ENCODE measurements at regions not wholly inside any gene's neighbourhood (a gene's known extent, or its start where the extent isn't known, plus 50 kb on each side); places are given as distances from the start of the nearest gene placed in this dataset.

GRCh38 chr1:5693568-5693967 is 298.7 kb downstream of the NPHP4 start:
- no peak overlapping the region for H3K27ac Mint-ChIP-seq (ENCODE audit: unreplicated experiment)
- H3K36me3 Mint-ChIP-seq (ENCODE audit: insufficient read depth, unreplicated experiment): no peaks in the 10 kb centered on the region
- no TSS peak for BruUV-seq (replicated peaks)
- no peaks in the 10 kb centered on the region for H3K9me3 ChIP-seq
- no peaks in the 10 kb centered on the region for H3K27me3 ChIP-seq (replicated peaks; ENCODE audit: control insufficient read depth, insufficient read depth, low read length)
- intact Hi-C loops (cut with micrococcal nuclease; ENCODE audit: unreplicated experiment): no loop called here
- POLR2A ChIA-PET: no interaction called here
- TF ChIP-seq CTCF (IDR thresholded peaks at IDR 0.05; ENCODE audit: insufficient read depth in 1 of 2, low read depth in 1 of 2, low read length in 1 of 2, severe bottlenecking in 1 of 2, unreplicated experiment in 1 of 2): no peak
- H3K4me3 Mint-ChIP-seq (ENCODE audit: unreplicated experiment): no peak overlapping the region
- peaks cover 4% of the 10 kb centered on the region for H3K4me1 ChIP-seq
- H3K4me3 ChIP-seq (ENCODE audit: low read depth, low read length): no peak overlapping the region
- no peak for DNase-seq
- peaks cover 14% of the 10 kb centered on the region for H3K4me1 Mint-ChIP-seq (ENCODE audit: low read depth, unreplicated experiment)
- CTCF ChIA-PET: no interaction called here
- H3K27me3 Mint-ChIP-seq (ENCODE audit: insufficient read depth, unreplicated experiment): no peaks in the 10 kb centered on the region
- no peaks in the 10 kb centered on the region for H3K36me3 ChIP-seq (ENCODE audit: control insufficient read depth, insufficient read depth, low read length)
- H3K9me3 Mint-ChIP-seq (ENCODE audit: unreplicated experiment): no peaks in the 10 kb centered on the region

GRCh38 chr1:5692664-5693063 is 299.6 kb downstream of the NPHP4 start:
- H3K27ac Mint-ChIP-seq (ENCODE audit: unreplicated experiment): no peak overlapping the region
- Histone ChIP-seq H3K4me3 (ENCODE audit: low read depth, low read length) (no peak overlapping the region), H3K36me3 (ENCODE audit: control insufficient read depth, insufficient read depth, low read length) (no peaks in the 10 kb centered on the region), H3K27me3 (replicated peaks; ENCODE audit: control insufficient read depth, insufficient read depth, low read length) (no peaks in the 10 kb centered on the region), H3K9me3 (no peaks in the 10 kb centered on the region), H3K4me1 (peaks cover 9% of the 10 kb centered on the region)
- ChIA-PET POLR2A (no interaction called here), CTCF (no interaction called here)
- intact Hi-C loops (cut with micrococcal nuclease; ENCODE audit: unreplicated experiment): no loop called here
- H3K36me3 Mint-ChIP-seq (ENCODE audit: insufficient read depth, unreplicated experiment): no peaks in the 10 kb centered on the region
- no peaks in the 10 kb centered on the region for H3K27me3 Mint-ChIP-seq (ENCODE audit: insufficient read depth, unreplicated experiment)
- TF ChIP-seq CTCF (IDR thresholded peaks at IDR 0.05; ENCODE audit: insufficient read depth in 1 of 2, low read depth in 1 of 2, low read length in 1 of 2, severe bottlenecking in 1 of 2, unreplicated experiment in 1 of 2): no peak
- H3K4me1 Mint-ChIP-seq (ENCODE audit: low read depth, unreplicated experiment): peaks cover 20% of the 10 kb centered on the region
- no TSS peak for BruUV-seq (replicated peaks)
- H3K4me3 Mint-ChIP-seq (ENCODE audit: unreplicated experiment): no peak overlapping the region
- DNase-seq: no peak
- no peaks in the 10 kb centered on the region for H3K9me3 Mint-ChIP-seq (ENCODE audit: unreplicated experiment)

- ChIA-PET CTCF (no interaction called here), POLR2A (no interaction called here)
- DNase-seq: no peak
- H3K4me1 ChIP-seq: peaks cover 9% of the 10 kb centered on the region
- no peak for TF ChIP-seq CTCF (IDR thresholded peaks at IDR 0.05; ENCODE audit: insufficient read depth in 1 of 2, low read depth in 1 of 2, low read length in 1 of 2, severe bottlenecking in 1 of 2, unreplicated experiment in 1 of 2)
- intact Hi-C loops (cut with micrococcal nuclease; ENCODE audit: unreplicated experiment): no loop called here
- H3K9me3 ChIP-seq: no peaks in the 10 kb centered on the region
- no peak overlapping the region for H3K4me3 ChIP-seq (ENCODE audit: low read depth, low read length)
- H3K36me3 Mint-ChIP-seq (ENCODE audit: insufficient read depth, unreplicated experiment): no peaks in the 10 kb centered on the region
- H3K27me3 Mint-ChIP-seq (ENCODE audit: insufficient read depth, unreplicated experiment): no peaks in the 10 kb centered on the region
- H3K27me3 ChIP-seq (replicated peaks; ENCODE audit: control insufficient read depth, insufficient read depth, low read length): no peaks in the 10 kb centered on the region
- H3K27ac Mint-ChIP-seq (ENCODE audit: unreplicated experiment): no peak overlapping the region
- no peaks in the 10 kb centered on the region for H3K9me3 Mint-ChIP-seq (ENCODE audit: unreplicated experiment)
- H3K36me3 ChIP-seq (ENCODE audit: control insufficient read depth, insufficient read depth, low read length): no peaks in the 10 kb centered on the region
- no peak overlapping the region for H3K4me3 Mint-ChIP-seq (ENCODE audit: unreplicated experiment)
- peaks cover 20% of the 10 kb centered on the region for H3K4me1 Mint-ChIP-seq (ENCODE audit: low read depth, unreplicated experiment)
- BruUV-seq (replicated peaks): no TSS peak
Measured at GRCh38 chr1:5691795-5692509, 300.3 kb downstream of the NPHP4 start.

All from Caco-2 (cell line).